ENCODE measurements at regions not wholly inside any gene's neighbourhood (a gene's known extent, or its start where the extent isn't known, plus 50 kb on each side); places are given as distances from the start of the nearest gene placed in this dataset.

GRCh38 chr12:114757684-114758325 lies 73.8 kb upstream of the TBX3 start:
- no peak for DNase-seq
- ATAC-seq (ENCODE audit: low read depth) = no peak
- intact Hi-C loops (cut with micrococcal nuclease) = no loop called here
- no peaks in the 10 kb centered on the region for H3K9me3 Mint-ChIP-seq
- no peak for TF ChIP-seq CTCF (IDR thresholded peaks at IDR 0.05)
- H3K27ac Mint-ChIP-seq = no peak overlapping the region
- H3K4me3 Mint-ChIP-seq = no peak overlapping the region
- no peaks in the 10 kb centered on the region for H3K27me3 Mint-ChIP-seq
- ChIA-PET POLR2A (no interaction called here), CTCF (no interaction called here)
- H3K4me1 Mint-ChIP-seq = no peaks in the 10 kb centered on the region
- H3K36me3 Mint-ChIP-seq (ENCODE audit: low read depth) = no peaks in the 10 kb centered on the region

GRCh38 chr12:114752217-114752616 lies 68.2 kb upstream of the TBX3 start:
- ChIA-PET CTCF (no interaction called here), POLR2A (no interaction called here)
- H3K4me1 Mint-ChIP-seq = no peaks in the 10 kb centered on the region
- ATAC-seq (ENCODE audit: low read depth) (no peak), DNase-seq (no peak)
- TF ChIP-seq CTCF (IDR thresholded peaks at IDR 0.05) = no peak
- H3K27me3 Mint-ChIP-seq = no peaks in the 10 kb centered on the region
- intact Hi-C loops (cut with micrococcal nuclease) = no loop called here
- no peak overlapping the region for H3K27ac Mint-ChIP-seq
- no peaks in the 10 kb centered on the region for H3K36me3 Mint-ChIP-seq (ENCODE audit: low read depth)
- no peak overlapping the region for H3K4me3 Mint-ChIP-seq
- no peaks in the 10 kb centered on the region for H3K9me3 Mint-ChIP-seq

- no peaks in the 10 kb centered on the region for H3K27me3 Mint-ChIP-seq
- no peak for TF ChIP-seq CTCF (IDR thresholded peaks at IDR 0.05)
- ATAC-seq (ENCODE audit: low read depth) = no peak
- ChIA-PET CTCF (no interaction called here), POLR2A (no interaction called here)
- DNase-seq = no peak
- no peaks in the 10 kb centered on the region for H3K4me1 Mint-ChIP-seq
- H3K36me3 Mint-ChIP-seq (ENCODE audit: low read depth) = no peaks in the 10 kb centered on the region
- no peaks in the 10 kb centered on the region for H3K9me3 Mint-ChIP-seq
- intact Hi-C loops (cut with micrococcal nuclease) = no loop called here
- H3K27ac Mint-ChIP-seq = no peak overlapping the region
- H3K4me3 Mint-ChIP-seq = no peak overlapping the region
Measured at GRCh38 chr12:114751712-114752111, 67.7 kb upstream of the TBX3 start.

- CTCF ChIA-PET = no interaction called here
- H3K27ac Mint-ChIP-seq = no peak overlapping the region
- TF ChIP-seq CTCF (IDR thresholded peaks at IDR 0.05) = no peak
- intact Hi-C loops (cut with micrococcal nuclease) = no loop called here
- H3K9me3 Mint-ChIP-seq = no peaks in the 10 kb centered on the region
- ATAC-seq (ENCODE audit: low read depth) = no peak
- no peak for DNase-seq
- H3K36me3 Mint-ChIP-seq (ENCODE audit: low read depth) = no peaks in the 10 kb centered on the region
- H3K4me3 Mint-ChIP-seq = no peak overlapping the region
- H3K27me3 Mint-ChIP-seq = no peaks in the 10 kb centered on the region
- POLR2A ChIA-PET = no interaction called here
- no peaks in the 10 kb centered on the region for H3K4me1 Mint-ChIP-seq
Measured at GRCh38 chr12:114750917-114751316, 66.9 kb upstream of the TBX3 start.

- ChIA-PET POLR2A (no interaction called here), CTCF (no interaction called here)
- Mint-ChIP-seq H3K36me3 (ENCODE audit: low read depth) (no peaks in the 10 kb centered on the region), H3K9me3 (no peaks in the 10 kb centered on the region), H3K4me1 (no peaks in the 10 kb centered on the region), H3K27me3 (no peaks in the 10 kb centered on the region), H3K27ac (no peak overlapping the region), H3K4me3 (no peak overlapping the region)
- intact Hi-C loops (cut with micrococcal nuclease) = no loop called here
- no peak for ATAC-seq (ENCODE audit: low read depth)
- no peak for DNase-seq
- TF ChIP-seq CTCF (IDR thresholded peaks at IDR 0.05) = no peak
Measured at GRCh38 chr12:114749065-114749464, 65.1 kb upstream of the TBX3 start.

Measured in activated B cell treated with CpG ODN at 0.5 μM for 24 hours (primary cell).